NCI-H146 (cell line): ENCODE measurements at regions not wholly inside any gene's neighbourhood (a gene's known extent, or its start where the extent isn't known, plus 50 kb on each side); places are given as distances from the start of the nearest gene placed in this dataset.
A peak's percentile ranks its signal among the peaks of the same experiment; 100 is the strongest.
"Not testable (repeated sequence)": the region's sequence is repeated elsewhere in the genome, so short reads cannot be mapped to it uniquely, and the experiment has no call there.

Experiments
- DNase-seq: peaks from one replicate; lab custom pipeline; 2025; lab: John Stamatoyannopoulos, UW

GRCh38 chr3:76527773-76528172 lies 512.1 kb upstream of the ROBO2 start:
- no peak for DNase-seq

DNA sequence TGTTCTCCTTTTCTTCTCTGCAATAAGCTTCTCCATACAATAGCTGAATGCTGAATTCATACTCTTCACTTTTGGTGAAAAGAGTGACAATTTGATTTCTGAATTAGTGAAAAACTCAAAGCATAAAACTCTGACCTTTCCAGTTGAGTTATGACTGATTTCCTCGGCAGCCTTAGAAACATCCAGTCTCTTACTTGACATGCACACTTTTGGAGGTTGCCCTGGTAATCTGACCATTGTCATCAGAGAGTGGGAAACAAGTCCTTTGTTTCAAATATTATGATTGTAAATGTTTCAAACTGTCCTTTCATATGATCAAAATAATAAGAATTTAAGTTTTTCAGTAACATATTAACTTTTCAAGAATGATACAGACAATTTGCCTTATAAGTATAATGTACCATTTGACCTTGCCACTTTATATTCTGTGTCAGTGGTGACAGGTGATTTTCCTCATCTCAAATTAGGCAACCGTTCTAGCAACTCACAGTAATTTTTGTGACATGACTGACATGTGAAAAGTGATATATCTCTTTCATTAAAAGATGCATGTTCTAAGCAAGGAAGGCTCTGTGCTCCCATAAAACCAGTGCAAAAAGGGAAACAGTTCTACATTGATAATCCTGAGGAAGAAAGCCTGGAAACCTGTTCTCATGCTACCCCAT lies 507.6 kb upstream of the ROBO2 start:
- no peak for DNase-seq

GRCh38 chr3:76533710-76534109 lies 506.2 kb upstream of the ROBO2 start:
- DNase-seq, result not testable (repeated sequence)

DNA sequence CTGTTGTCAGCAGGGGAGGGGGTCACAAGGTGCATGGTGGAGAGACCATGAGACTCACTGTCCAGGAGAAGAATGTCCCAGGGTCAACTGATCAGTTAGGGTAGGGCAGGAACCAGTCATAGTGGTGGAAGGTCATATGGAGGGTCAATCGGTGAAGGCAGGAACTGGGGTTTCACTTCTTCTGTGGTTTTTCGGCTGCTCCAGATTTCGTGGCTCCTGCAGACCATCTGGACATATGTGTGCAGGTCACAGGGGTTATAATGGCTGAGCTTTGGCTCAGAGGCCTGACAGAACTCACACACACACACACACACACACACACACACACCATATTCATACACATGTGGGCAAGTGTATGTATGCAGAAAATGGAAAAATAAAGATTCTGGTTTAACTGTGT lies 502.0 kb upstream of the ROBO2 start:
- DNase-seq, result not testable (repeated sequence)

DNA sequence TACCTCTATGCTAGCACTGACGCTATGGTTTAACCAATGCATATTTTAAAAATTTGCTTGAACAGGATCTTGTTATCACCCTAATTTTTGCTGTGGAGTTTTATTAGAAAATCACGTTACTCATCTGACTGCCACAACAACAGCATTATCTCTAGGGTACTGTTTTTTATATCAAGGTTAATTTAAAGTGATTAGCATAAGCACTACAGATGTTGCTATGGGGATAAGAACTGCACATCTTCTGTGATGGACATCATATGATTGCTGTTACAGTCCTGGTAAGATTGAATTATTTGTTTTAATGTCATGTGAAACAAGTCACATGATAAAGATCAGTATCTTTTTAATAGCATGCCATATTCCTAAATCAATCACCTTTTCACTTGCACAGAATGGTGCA lies 492.2 kb upstream of the ROBO2 start:
- no peak for DNase-seq

GRCh38 chr3:76550522-76551201 lies 489.2 kb upstream of the ROBO2 start:
- DNase-seq, result no peak

- no peak for DNase-seq
These were observed 488.2 kb upstream of the ROBO2 start for GRCh38 chr3:76551739-76552138.

GRCh38 chr3:76552653-76553052 lies 487.2 kb upstream of the ROBO2 start:
- DNase-seq, result no peak

- DNase-seq, result no peak
These were observed 485.2 kb upstream of the ROBO2 start for GRCh38 chr3:76554707-76555106.

- DNase-seq, result no peak
These were observed 478.2 kb upstream of the ROBO2 start for GRCh38 chr3:76561494-76562236.

DNA sequence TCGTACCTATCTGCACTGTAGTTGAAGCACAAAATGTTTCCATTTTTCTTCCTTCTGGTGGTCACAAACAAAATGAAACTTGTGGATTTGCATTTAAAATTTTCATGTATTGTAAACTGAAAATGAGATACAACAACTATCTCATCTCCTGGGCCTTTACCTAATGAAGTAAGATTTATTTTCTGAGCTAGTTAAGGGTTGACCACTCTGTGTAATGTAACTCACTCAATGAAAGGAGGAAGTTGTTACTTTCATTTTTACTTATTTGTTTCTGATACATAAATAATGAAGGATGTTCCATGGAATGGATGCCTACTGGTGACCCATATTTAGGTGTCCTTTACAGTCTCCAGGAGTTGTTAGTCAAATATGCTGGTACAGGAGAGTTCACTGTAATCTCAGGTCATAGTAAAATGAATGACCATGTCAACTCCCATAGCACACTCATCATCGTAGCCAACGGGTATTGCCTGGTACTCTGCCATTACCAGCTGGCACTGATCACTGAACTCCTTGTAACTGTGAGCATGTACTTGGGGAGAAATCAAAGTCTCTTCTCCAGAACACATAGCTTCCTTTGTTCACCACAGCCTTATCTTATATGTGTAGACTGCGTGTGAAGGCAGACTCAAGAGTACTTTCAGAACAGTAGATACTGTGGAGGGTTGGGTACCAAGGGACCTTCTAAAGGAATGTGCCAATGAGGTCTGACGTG lies 474.2 kb upstream of the ROBO2 start:
- DNase-seq, result no peak

- no peak for DNase-seq
These were observed 473.7 kb upstream of the ROBO2 start for GRCh38 chr3:76566211-76566534.

GRCh38 chr3:76566904-76567303 lies 473.0 kb upstream of the ROBO2 start:
- DNase-seq, result no peak

GRCh38 chr3:76570436-76571057 lies 469.4 kb upstream of the ROBO2 start:
- DNase-seq, result peak; percentile 12

DNA sequence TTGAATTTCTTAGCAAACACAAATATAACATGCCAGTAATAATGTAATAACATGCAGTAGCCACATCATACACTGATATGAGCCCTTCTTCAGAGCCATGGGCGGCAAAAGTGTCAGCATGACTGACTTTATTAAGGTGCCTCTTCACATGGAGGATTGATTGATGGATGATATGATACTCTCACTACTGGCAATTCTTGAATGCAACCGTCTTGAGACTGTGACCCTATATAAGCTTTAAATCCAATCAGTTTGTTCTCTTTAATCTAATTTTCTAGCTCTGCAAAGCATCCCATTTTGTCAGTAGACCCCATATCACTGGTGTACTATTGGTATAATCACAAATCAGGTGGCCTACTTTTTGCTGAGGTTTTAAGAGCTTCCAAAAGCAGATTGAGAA lies 463.7 kb upstream of the ROBO2 start:
- no peak for DNase-seq

DNA sequence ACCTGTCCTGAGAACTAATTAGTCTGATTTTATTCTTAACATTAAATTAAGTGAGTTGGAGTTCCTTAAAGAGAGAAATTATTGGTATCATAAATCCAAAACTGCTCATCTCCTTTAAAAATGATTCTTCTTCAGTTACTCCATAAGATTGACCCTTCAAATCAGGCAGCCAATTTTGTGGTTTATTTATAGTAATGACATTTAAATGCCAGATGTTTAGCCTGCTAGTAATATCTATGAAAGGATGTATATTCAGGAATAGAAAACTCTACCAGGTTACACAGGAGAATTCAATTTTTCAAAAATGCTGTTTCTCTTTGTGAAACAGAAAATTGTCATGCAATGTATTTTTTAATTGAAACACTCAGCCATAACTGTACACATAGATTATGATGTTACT lies 457.8 kb upstream of the ROBO2 start:
- DNase-seq, result no peak

GRCh38 chr3:76582632-76583378 lies 457.1 kb upstream of the ROBO2 start:
- no peak for DNase-seq

- DNase-seq, result peak; percentile 26
These were observed 454.0 kb upstream of the ROBO2 start for GRCh38 chr3:76585794-76586392.

- DNase-seq, result no peak
These were observed 453.4 kb upstream of the ROBO2 start for GRCh38 chr3:76586471-76586870.

- no peak for DNase-seq
These were observed 429.7 kb upstream of the ROBO2 start for GRCh38 chr3:76610150-76610549.

- no peak for DNase-seq
These were observed 424.2 kb upstream of the ROBO2 start for GRCh38 chr3:76615719-76616118.
